MV-4-11 (cell line): ENCODE measurements at regions not wholly inside any gene's neighbourhood (a gene's known extent, or its start where the extent isn't known, plus 50 kb on each side); places are given as distances from the start of the nearest gene placed in this dataset.

Experiments used
- DNase-seq: peaks from one replicate; lab custom pipeline; 2025; lab: John Stamatoyannopoulos, UW

- DNase-seq, result no peak
These were observed 296.1 kb downstream of the ARAP2 start for GRCh38 chr4:35948171-35948570.

GRCh38 chr4:35950442-35950841, 293.9 kb downstream of the ARAP2 start:
- no peak for DNase-seq

- no peak for DNase-seq
These were observed 291.6 kb downstream of the ARAP2 start for GRCh38 chr4:35952751-35953150.

- no peak for DNase-seq
These were observed 280.9 kb downstream of the ARAP2 start for GRCh38 chr4:35963383-35963782.

- no peak for DNase-seq
These were observed 280.3 kb downstream of the ARAP2 start for GRCh38 chr4:35963974-35964515.

GRCh38 chr4:35965300-35965699, 279.0 kb downstream of the ARAP2 start:
- no peak for DNase-seq

- DNase-seq, result no peak
These were observed 277.7 kb downstream of the ARAP2 start for GRCh38 chr4:35966566-35966965.

- no peak for DNase-seq
These were observed 273.9 kb downstream of the ARAP2 start for GRCh38 chr4:35970366-35970960.

GRCh38 chr4:35972814-35973213, 271.5 kb downstream of the ARAP2 start:
- DNase-seq, result no peak

- no peak for DNase-seq
These were observed 268.5 kb downstream of the ARAP2 start for GRCh38 chr4:35975617-35976355.

GRCh38 chr4:35978551-35978950, 265.8 kb downstream of the ARAP2 start:
- no peak for DNase-seq

- DNase-seq, result no peak
These were observed 262.0 kb downstream of the ARAP2 start for GRCh38 chr4:35982318-35982717.

- DNase-seq, result no peak
These were observed 257.8 kb downstream of the ARAP2 start for GRCh38 chr4:35986537-35986936.

- DNase-seq, result no peak
These were observed 250.7 kb downstream of the ARAP2 start for GRCh38 chr4:35993606-35994005.

- no peak for DNase-seq
These were observed 243.3 kb downstream of the ARAP2 start for GRCh38 chr4:36000941-36001557.

- no peak for DNase-seq
These were observed 241.3 kb downstream of the ARAP2 start for GRCh38 chr4:36003051-36003450.

GRCh38 chr4:36004204-36004851, 240.0 kb downstream of the ARAP2 start:
- DNase-seq, result no peak

GRCh38 chr4:36006226-36006625, 238.1 kb downstream of the ARAP2 start:
- peak; percentile 9 for DNase-seq

GRCh38 chr4:36010397-36010929, 233.9 kb downstream of the ARAP2 start:
- DNase-seq, result no peak

GRCh38 chr4:36011381-36011780, 232.9 kb downstream of the ARAP2 start:
- no peak for DNase-seq

- DNase-seq, result no peak
These were observed 231.8 kb downstream of the ARAP2 start for GRCh38 chr4:36012503-36012902.

- no peak for DNase-seq
These were observed 231.1 kb downstream of the ARAP2 start for GRCh38 chr4:36013206-36013605.
